ENCODE measurements at regions not wholly inside any gene's neighbourhood (a gene's known extent, or its start where the extent isn't known, plus 50 kb on each side); places are given as distances from the start of the nearest gene placed in this dataset.

GRCh38 chr16:56063111-56063510, 128.2 kb upstream of the GNAO1 start:
- no peak for TF ChIP-seq CTCF (conservative IDR thresholded peaks at IDR 0.05; ENCODE audit: control insufficient read depth, insufficient read depth, low read depth, low read length)
- DNase-seq (ENCODE audit: low read depth), result no peak
- H3K4me3 ChIP-seq (ENCODE audit: control insufficient read depth, low read depth, low read length), result no peak overlapping the region

DNA sequence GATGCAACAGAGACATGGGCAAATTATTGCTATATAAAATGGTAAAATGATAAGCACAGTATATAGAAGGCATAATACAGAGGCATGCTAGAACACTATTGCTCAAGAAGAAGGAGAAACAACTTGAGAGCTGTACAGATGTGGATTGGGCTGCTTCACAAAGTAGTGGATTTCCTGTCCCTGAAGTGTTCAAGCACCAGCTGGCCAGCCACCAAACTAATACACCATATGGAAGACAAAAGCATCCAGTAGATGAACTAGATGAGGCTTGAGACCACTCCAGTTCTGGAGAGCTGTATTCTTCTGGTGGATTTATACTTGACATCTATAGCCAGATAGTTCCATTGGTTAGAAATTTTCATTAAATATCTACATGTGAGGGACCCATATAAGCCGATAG, 134.1 kb upstream of the GNAO1 start:
- TF ChIP-seq CTCF (conservative IDR thresholded peaks at IDR 0.05; ENCODE audit: control insufficient read depth, insufficient read depth, low read depth, low read length), result no peak
- DNase-seq (ENCODE audit: low read depth), result no peak
- H3K4me3 ChIP-seq (ENCODE audit: control insufficient read depth, low read depth, low read length), result no peak overlapping the region

GRCh38 chr16:56050916-56051315, 140.4 kb upstream of the GNAO1 start:
- no peak for DNase-seq (ENCODE audit: low read depth)
- H3K4me3 ChIP-seq (ENCODE audit: control insufficient read depth, low read depth, low read length), result no peak overlapping the region
- no peak for TF ChIP-seq CTCF (conservative IDR thresholded peaks at IDR 0.05; ENCODE audit: control insufficient read depth, insufficient read depth, low read depth, low read length)

DNA sequence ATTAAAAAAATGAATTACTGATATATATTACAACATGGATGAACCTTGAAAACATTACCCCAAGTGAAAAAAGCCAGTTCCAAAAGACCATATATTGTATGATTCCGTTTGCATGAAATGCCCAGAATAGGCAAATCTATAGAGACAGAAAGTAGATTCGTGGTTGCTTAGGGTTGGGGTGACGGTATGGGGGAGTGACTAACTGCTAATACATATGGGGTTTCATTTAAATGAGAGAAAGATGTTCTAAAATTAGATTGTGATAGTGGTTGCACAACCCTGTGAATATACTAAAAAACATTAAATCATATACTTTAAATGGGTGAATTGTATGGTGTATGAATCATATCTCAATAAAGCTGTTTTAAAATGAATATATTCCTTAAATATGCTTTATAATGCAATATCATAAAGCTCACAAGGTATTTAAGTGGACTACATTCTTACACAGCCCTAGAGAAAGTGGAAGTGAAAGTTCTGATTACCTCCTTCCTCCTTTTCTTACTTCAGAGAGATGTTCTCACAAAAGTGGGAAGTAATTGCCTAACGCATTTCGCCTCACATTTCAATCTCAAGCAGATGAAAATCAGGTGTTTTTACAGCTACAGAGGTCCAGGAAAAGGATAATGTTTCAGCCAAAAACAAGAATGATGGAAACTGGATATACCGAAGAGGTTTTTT, 142.7 kb upstream of the GNAO1 start:
- TF ChIP-seq CTCF (conservative IDR thresholded peaks at IDR 0.05; ENCODE audit: control insufficient read depth, insufficient read depth, low read depth, low read length), result no peak
- DNase-seq (ENCODE audit: low read depth), result no peak
- no peak overlapping the region for H3K4me3 ChIP-seq (ENCODE audit: control insufficient read depth, low read depth, low read length)

GRCh38 chr16:56047307-56048234, 143.7 kb upstream of the GNAO1 start:
- DNase-seq (ENCODE audit: low read depth), result no peak
- TF ChIP-seq CTCF (conservative IDR thresholded peaks at IDR 0.05; ENCODE audit: control insufficient read depth, insufficient read depth, low read depth, low read length), result no peak
- no peak overlapping the region for H3K4me3 ChIP-seq (ENCODE audit: control insufficient read depth, low read depth, low read length)

- TF ChIP-seq CTCF (conservative IDR thresholded peaks at IDR 0.05; ENCODE audit: control insufficient read depth, insufficient read depth, low read depth, low read length), result no peak
- no peak for DNase-seq (ENCODE audit: low read depth)
- H3K4me3 ChIP-seq (ENCODE audit: control insufficient read depth, low read depth, low read length), result no peak overlapping the region
Measured at GRCh38 chr16:56042416-56042815, 148.9 kb upstream of the GNAO1 start.

Data from fibroblast of mammary gland (primary cell).